ENCODE measurements at regions not wholly inside any gene's neighbourhood (a gene's known extent, or its start where the extent isn't known, plus 50 kb on each side); places are given as distances from the start of the nearest gene placed in this dataset.
"Not testable (repeated sequence)": the region's sequence is repeated elsewhere in the genome, so short reads cannot be mapped to it uniquely, and the experiment has no call there.

- no peak for FAIRE-seq
- no peaks in the 10 kb centered on the region for H3K36me3 Mint-ChIP-seq (ENCODE audit: low read depth, unreplicated experiment)
Observed at GRCh38 chr4:158411269-158411668, 110.4 kb upstream of the RXFP1 start.

GRCh38 chr4:158418679-158419078, 103.0 kb upstream of the RXFP1 start:
- not testable (repeated sequence) for FAIRE-seq; H4K20me1 ChIP-seq (ENCODE audit: insufficient read depth, low read length); H3K27me3 Mint-ChIP-seq (ENCODE audit: low read depth, unreplicated experiment); H3K4me1 Mint-ChIP-seq (ENCODE audit: low read depth, unreplicated experiment); H3K4me2 ChIP-seq (ENCODE audit: low read length); H3K4me3 Mint-ChIP-seq (ENCODE audit: unreplicated experiment); H2AFZ ChIP-seq (ENCODE audit: low read depth, low read length); H3K9ac ChIP-seq (ENCODE audit: low read length); H3K27ac Mint-ChIP-seq (ENCODE audit: unreplicated experiment); H3K9me3 Mint-ChIP-seq (ENCODE audit: unreplicated experiment); H3K9me3 ChIP-seq (ENCODE audit: insufficient read depth, low read depth, low read length); H3K79me2 ChIP-seq (ENCODE audit: insufficient read depth, low read length); H3K4me1 ChIP-seq (ENCODE audit: insufficient read depth, low read length); H3K27ac ChIP-seq (ENCODE audit: low read depth, low read length); H3K36me3 ChIP-seq (ENCODE audit: insufficient read depth, low read length); DNase-seq (ENCODE audit: low read depth); H3K27me3 ChIP-seq (ENCODE audit: insufficient read depth, low read length); H3K36me3 Mint-ChIP-seq (ENCODE audit: low read depth, unreplicated experiment); H3K4me3 ChIP-seq (ENCODE audit: insufficient read depth, low read depth, low read length)

More at GRCh38 chr4:158411269-158411668, 110.4 kb upstream of the RXFP1 start:
- H2AFZ ChIP-seq (ENCODE audit: low read depth, low read length): no peak overlapping the region
- no peaks in the 10 kb centered on the region for H3K4me1 ChIP-seq (ENCODE audit: insufficient read depth, low read length)
- no peak overlapping the region for H3K4me2 ChIP-seq (ENCODE audit: low read length)
- H3K79me2 ChIP-seq (ENCODE audit: insufficient read depth, low read length): no peaks in the 10 kb centered on the region
- Mint-ChIP-seq H3K4me1 (ENCODE audit: low read depth, unreplicated experiment) (no peaks in the 10 kb centered on the region), H3K27me3 (ENCODE audit: low read depth, unreplicated experiment) (no peaks in the 10 kb centered on the region), H3K27ac (ENCODE audit: unreplicated experiment) (no peak overlapping the region), H3K9me3 (ENCODE audit: unreplicated experiment) (peaks cover 4% of the 10 kb centered on the region), H3K4me3 (ENCODE audit: unreplicated experiment) (no peak overlapping the region)
- H3K27ac ChIP-seq (ENCODE audit: low read depth, low read length): no peak overlapping the region
- H3K36me3 ChIP-seq (ENCODE audit: insufficient read depth, low read length): no peaks in the 10 kb centered on the region
- no peaks in the 10 kb centered on the region for H4K20me1 ChIP-seq (ENCODE audit: insufficient read depth, low read length)
- H3K4me3 ChIP-seq (ENCODE audit: insufficient read depth, low read depth, low read length): no peak overlapping the region
- TF ChIP-seq EZH2 (IDR thresholded peaks at IDR 0.05; ENCODE audit: insufficient read depth, low read length): no peak
- TF ChIP-seq CTCF (IDR thresholded peaks at IDR 0.05; ENCODE audit: insufficient read depth, low read depth, low read length): no peak
- no peaks in the 10 kb centered on the region for H3K27me3 ChIP-seq (ENCODE audit: insufficient read depth, low read length)
- no peak overlapping the region for H3K9ac ChIP-seq (ENCODE audit: low read length)
- no peak for DNase-seq (ENCODE audit: low read depth)
- H3K9me3 ChIP-seq (ENCODE audit: insufficient read depth, low read depth, low read length): no peaks in the 10 kb centered on the region

- no peaks in the 10 kb centered on the region for H3K79me2 ChIP-seq (ENCODE audit: insufficient read depth, low read length)
- Mint-ChIP-seq H3K4me3 (ENCODE audit: unreplicated experiment) (no peak overlapping the region), H3K27ac (ENCODE audit: unreplicated experiment) (no peak overlapping the region), H3K9me3 (ENCODE audit: unreplicated experiment) (no peaks in the 10 kb centered on the region), H3K36me3 (ENCODE audit: low read depth, unreplicated experiment) (no peaks in the 10 kb centered on the region), H3K27me3 (ENCODE audit: low read depth, unreplicated experiment) (no peaks in the 10 kb centered on the region), H3K4me1 (ENCODE audit: low read depth, unreplicated experiment) (no peaks in the 10 kb centered on the region)
- no peaks in the 10 kb centered on the region for H3K36me3 ChIP-seq (ENCODE audit: insufficient read depth, low read length)
- TF ChIP-seq CTCF (IDR thresholded peaks at IDR 0.05; ENCODE audit: insufficient read depth, low read depth, low read length) (no peak), EZH2 (IDR thresholded peaks at IDR 0.05; ENCODE audit: insufficient read depth, low read length) (no peak)
- no peak overlapping the region for H3K9ac ChIP-seq (ENCODE audit: low read length)
- no peak overlapping the region for H3K4me2 ChIP-seq (ENCODE audit: low read length)
- H3K27me3 ChIP-seq (ENCODE audit: insufficient read depth, low read length): no peaks in the 10 kb centered on the region
- no peaks in the 10 kb centered on the region for H3K9me3 ChIP-seq (ENCODE audit: insufficient read depth, low read depth, low read length)
- DNase-seq (ENCODE audit: low read depth) (no peak), FAIRE-seq (no peak)
- no peak overlapping the region for H3K4me3 ChIP-seq (ENCODE audit: insufficient read depth, low read depth, low read length)
- H3K4me1 ChIP-seq (ENCODE audit: insufficient read depth, low read length): no peaks in the 10 kb centered on the region
- H2AFZ ChIP-seq (ENCODE audit: low read depth, low read length): no peak overlapping the region
- H4K20me1 ChIP-seq (ENCODE audit: insufficient read depth, low read length): no peaks in the 10 kb centered on the region
- H3K27ac ChIP-seq (ENCODE audit: low read depth, low read length): no peak overlapping the region
Observed at GRCh38 chr4:158420782-158421181, 100.9 kb upstream of the RXFP1 start.

Measured in astrocyte (in vitro differentiated cells and primary cell).